Right ventricle myocardium superior (tissue), 1 donor: ENCODE measurements at regions not wholly inside any gene's neighbourhood (a gene's known extent, or its start where the extent isn't known, plus 50 kb on each side); places are given as distances from the start of the nearest gene placed in this dataset.

Experiments
- ATAC-seq: fragments of 200-7000 bp; cut with Tn5 transposase; one replicate; pipeline ENCODE4 v1.9.1; 2020; ENCODE audit warnings: mild to moderate bottlenecking; ENCODE audit not compliant: poor library complexity
- DNase-seq: peaks from one replicate; pipeline ENCODE4 v3.0.0-alpha.2; 2020
- intact Hi-C: fragments of 100-400 bp; cut with DNase I; formaldehyde crosslinking; loops from one replicate; pipeline ENCODE4 v1.11.2; 2022
- donor health status: DM: no; HTN: yes; CAD: no; lungs with severe emphysema.

GRCh38 chr1:69157046-69157756, 410.5 kb upstream of the LRRC7 start:
- intact Hi-C loops: no loop called here
- ATAC-seq (no peak), DNase-seq (no peak)

- ATAC-seq (no peak), DNase-seq (no peak)
- intact Hi-C loops: no loop called here
These were observed 404.5 kb upstream of the LRRC7 start for GRCh38 chr1:69163241-69163640.

GRCh38 chr1:69163779-69164178, 403.9 kb upstream of the LRRC7 start:
- intact Hi-C loops: no loop called here
- DNase-seq: no peak
- ATAC-seq: no peak

GRCh38 chr1:69167876-69168275, 399.8 kb upstream of the LRRC7 start:
- intact Hi-C loops: no loop called here
- DNase-seq (no peak), ATAC-seq (no peak)

GRCh38 chr1:69171248-69171647, 396.5 kb upstream of the LRRC7 start:
- intact Hi-C loops: no loop called here
- DNase-seq: no peak
- ATAC-seq: no peak

GRCh38 chr1:69172003-69173000, 395.4 kb upstream of the LRRC7 start:
- intact Hi-C loops: no loop called here
- DNase-seq (no peak), ATAC-seq (no peak)

- intact Hi-C loops: no loop called here
- ATAC-seq (no peak), DNase-seq (no peak)
These were observed 392.7 kb upstream of the LRRC7 start for GRCh38 chr1:69175053-69175452.

- intact Hi-C loops: no loop called here
- ATAC-seq (no peak), DNase-seq (no peak)
These were observed 387.4 kb upstream of the LRRC7 start for GRCh38 chr1:69180358-69180757.

GRCh38 chr1:69185378-69185777, 382.3 kb upstream of the LRRC7 start:
- DNase-seq (no peak), ATAC-seq (no peak)
- intact Hi-C loops: no loop called here

GRCh38 chr1:69191335-69191734, 376.4 kb upstream of the LRRC7 start:
- intact Hi-C loops: no loop called here
- ATAC-seq (no peak), DNase-seq (no peak)

GRCh38 chr1:69195136-69195535, 372.6 kb upstream of the LRRC7 start:
- no peak for ATAC-seq
- no peak for DNase-seq
- intact Hi-C loops: no loop called here

GRCh38 chr1:69196071-69196470, 371.7 kb upstream of the LRRC7 start:
- intact Hi-C loops: no loop called here
- ATAC-seq (no peak), DNase-seq (no peak)

- ATAC-seq: no peak
- intact Hi-C loops: no loop called here
These were observed 369.9 kb upstream of the LRRC7 start for GRCh38 chr1:69197816-69198215.

GRCh38 chr1:69201716-69202115, 366.0 kb upstream of the LRRC7 start:
- ATAC-seq (no peak), DNase-seq (no peak)
- intact Hi-C loops: no loop called here

More at GRCh38 chr1:69197816-69198215, 369.9 kb upstream of the LRRC7 start:
- DNase-seq: no peak

GRCh38 chr1:69203166-69203565, 364.6 kb upstream of the LRRC7 start:
- DNase-seq (no peak), ATAC-seq (no peak)
- intact Hi-C loops: no loop called here

- ATAC-seq (no peak), DNase-seq (no peak)
- intact Hi-C loops: no loop called here
These were observed 354.1 kb upstream of the LRRC7 start for GRCh38 chr1:69213644-69214043.

GRCh38 chr1:69215883-69216282, 351.8 kb upstream of the LRRC7 start:
- DNase-seq (no peak), ATAC-seq (no peak)
- intact Hi-C loops: no loop called here

- intact Hi-C loops: no loop called here
- ATAC-seq (no peak), DNase-seq (no peak)
These were observed 347.1 kb upstream of the LRRC7 start for GRCh38 chr1:69220672-69221071.

- intact Hi-C loops: no loop called here
- no peak for ATAC-seq
These were observed 346.2 kb upstream of the LRRC7 start for GRCh38 chr1:69221524-69221923.

GRCh38 chr1:69223156-69223555, 344.6 kb upstream of the LRRC7 start:
- intact Hi-C loops: no loop called here
- DNase-seq (no peak), ATAC-seq (no peak)

More at GRCh38 chr1:69221524-69221923, 346.2 kb upstream of the LRRC7 start:
- DNase-seq: no peak
